ENCODE measurements at regions not wholly inside any gene's neighbourhood (a gene's known extent, or its start where the extent isn't known, plus 50 kb on each side); places are given as distances from the start of the nearest gene placed in this dataset.
"Not testable (repeated sequence)": the region's sequence is repeated elsewhere in the genome, so short reads cannot be mapped to it uniquely, and the experiment has no call there.

DNA sequence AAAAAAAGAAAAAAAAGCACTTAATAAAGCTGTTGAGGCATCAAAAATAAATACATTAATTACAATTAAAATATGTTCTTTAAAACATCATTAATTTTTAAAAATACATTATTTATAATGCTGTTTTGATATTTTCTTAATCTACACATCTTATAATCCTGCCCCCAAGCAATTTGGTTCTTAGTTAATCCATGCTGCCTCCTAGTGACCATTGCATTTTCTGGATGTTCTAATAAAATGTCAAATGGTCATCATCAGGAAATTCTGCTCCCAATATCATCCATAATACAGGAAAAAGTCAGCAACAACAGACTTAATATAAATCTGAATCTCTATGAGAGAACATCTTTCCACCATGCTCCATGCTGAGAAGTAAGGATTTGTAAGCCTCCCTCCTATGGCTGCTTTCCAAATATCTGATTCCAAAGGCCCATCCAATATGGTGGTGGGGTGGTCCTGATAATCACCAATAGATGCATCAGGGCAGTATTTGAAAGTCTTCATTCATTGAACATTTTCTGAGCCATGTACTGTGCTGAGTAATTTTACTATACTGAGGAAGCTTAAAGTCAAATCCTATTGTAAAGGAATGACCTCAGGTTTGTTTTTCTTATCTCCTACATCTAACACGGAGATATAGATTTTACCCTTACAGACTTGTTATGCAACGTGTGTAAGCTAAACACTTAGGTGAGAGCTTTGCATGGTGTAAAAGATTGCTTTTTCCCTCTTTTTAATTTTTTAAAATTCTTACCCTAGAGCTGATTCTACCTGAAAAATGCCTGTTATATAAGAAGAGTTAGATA lies 124.7 kb upstream of the BMAL1 start:
- DNase-seq: peak in 4 of 42 donors; percentile 15 to 67 (median 40)
- intact Hi-C loops (cut with DNase I): loop anchor here (5.0 to 10.0 kb wide), 2 partner anchors 191 to 238 kb away; no protein-coding TSS in a partner anchor

GRCh38 chr11:13154374-13154773 lies 123.2 kb upstream of the BMAL1 start:
- intact Hi-C loops (cut with DNase I): loop anchor here (5.0 to 10.0 kb wide), 2 partner anchors 192 to 240 kb away; no protein-coding TSS in a partner anchor
- not testable (repeated sequence) for DNase-seq

DNA sequence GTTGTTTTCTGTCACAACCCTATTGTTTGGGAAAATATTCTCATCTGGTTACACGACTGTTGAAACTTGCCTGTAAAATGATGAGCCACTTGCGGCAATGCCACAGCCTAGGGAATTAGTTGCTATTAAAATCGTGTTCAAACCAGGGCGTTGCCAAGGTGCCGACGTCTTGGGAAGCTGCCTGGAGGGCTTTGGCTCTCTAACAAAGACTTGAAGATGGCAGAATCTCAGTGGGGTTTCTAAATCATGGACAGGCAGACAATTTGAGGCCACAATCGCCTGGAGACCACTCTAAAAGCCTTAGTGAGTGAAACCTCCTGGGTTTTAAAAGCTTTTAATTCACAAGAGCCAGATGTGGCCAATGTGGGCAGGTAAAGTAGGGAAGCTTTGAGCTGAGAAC lies 117.2 kb upstream of the BMAL1 start:
- intact Hi-C loops (cut with DNase I): no loop called here
- peak in 18 of 42 donors; percentile 5 to 54 (median 29) for DNase-seq

- no peak for DNase-seq
- intact Hi-C loops (cut with DNase I): no loop called here
Observed at GRCh38 chr11:13160806-13161205, 116.8 kb upstream of the BMAL1 start.

GRCh38 chr11:13163158-13163557 lies 114.4 kb upstream of the BMAL1 start:
- intact Hi-C loops (cut with DNase I): no loop called here
- DNase-seq: no peak

GRCh38 chr11:13166036-13166435 lies 111.6 kb upstream of the BMAL1 start:
- intact Hi-C loops (cut with DNase I): no loop called here
- no peak for DNase-seq

DNA sequence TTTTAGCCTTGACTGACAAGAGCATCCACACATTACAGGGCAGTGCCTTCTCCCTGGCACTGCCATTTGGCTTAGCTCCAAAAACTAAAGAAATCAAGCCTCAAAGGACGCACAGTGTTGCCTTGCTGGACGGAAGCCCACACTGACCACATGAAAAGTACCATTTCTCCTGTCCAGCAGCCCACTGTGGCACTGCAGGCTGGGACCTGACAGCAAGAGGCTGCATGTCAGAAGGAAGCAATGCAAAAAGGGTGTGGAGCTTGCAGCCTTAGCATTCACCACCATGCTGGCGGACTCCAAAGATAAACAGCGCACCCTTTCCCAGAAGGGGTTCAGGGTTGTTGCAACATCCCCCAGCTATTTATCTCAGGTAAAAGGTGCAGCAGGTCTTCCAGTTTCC lies 109.3 kb upstream of the BMAL1 start:
- intact Hi-C loops (cut with DNase I): no loop called here

GRCh38 chr11:13169709-13170108 lies 107.9 kb upstream of the BMAL1 start:
- DNase-seq: peak in 2 of 42 donors; percentile 15 to 61
- intact Hi-C loops (cut with DNase I): no loop called here

More for the DNA sequence above, 109.3 kb upstream of the BMAL1 start:
- peak in 3 of 42 donors; percentile 6 to 12 (median 11) for DNase-seq

GRCh38 chr11:13174090-13174489 lies 103.5 kb upstream of the BMAL1 start:
- no peak for DNase-seq
- intact Hi-C loops (cut with DNase I): no loop called here

GRCh38 chr11:13183094-13183825 lies 94.3 kb upstream of the BMAL1 start:
- intact Hi-C loops (cut with DNase I): no loop called here
- DNase-seq: peak in 19 of 42 donors; percentile 6 to 64 (median 31)

DNA sequence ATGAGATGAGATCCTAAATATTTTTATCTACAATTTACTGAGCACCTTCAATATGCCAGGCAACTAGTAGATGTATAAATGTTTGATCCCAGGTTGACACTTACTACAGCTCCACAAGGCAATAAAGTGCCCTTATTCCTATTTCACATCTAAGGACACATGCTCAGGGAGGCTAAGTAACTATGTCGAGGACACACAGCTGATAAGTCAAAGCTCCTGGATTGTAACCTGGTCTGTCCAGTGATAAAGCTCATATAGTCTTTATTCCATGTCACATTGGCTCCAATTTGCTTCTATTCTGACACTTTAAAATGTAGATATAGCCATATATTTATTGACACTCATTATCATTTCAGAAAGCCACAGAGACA lies 93.8 kb upstream of the BMAL1 start:
- intact Hi-C loops (cut with DNase I): no loop called here

DNA sequence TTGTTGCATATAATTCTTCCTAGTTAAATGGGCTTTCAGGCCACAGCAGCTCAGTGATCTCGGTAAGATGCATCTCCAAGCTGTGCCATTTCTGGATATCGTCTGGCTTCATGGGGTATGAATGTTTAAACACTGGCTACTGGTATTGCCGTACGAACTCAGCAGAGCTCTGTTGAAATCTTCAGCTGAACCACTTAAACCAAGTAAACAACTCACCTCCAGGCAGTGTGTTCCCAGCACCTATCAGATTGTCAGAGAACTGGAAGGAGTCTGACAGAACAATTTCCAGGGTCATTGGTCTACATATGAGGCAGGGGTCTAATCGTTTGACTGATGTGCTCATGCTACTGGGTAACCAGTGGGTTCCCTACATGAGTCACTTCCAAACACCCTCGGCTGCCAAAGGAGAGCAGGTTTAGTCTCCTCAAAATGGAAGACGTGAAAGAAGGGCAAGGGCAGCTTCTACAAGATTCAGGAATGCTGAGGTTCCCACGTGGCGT lies 93.2 kb upstream of the BMAL1 start:
- DNase-seq: no peak
- intact Hi-C loops (cut with DNase I): no loop called here

More for the DNA sequence above, 93.8 kb upstream of the BMAL1 start:
- no peak for DNase-seq

GRCh38 chr11:13188179-13188578 lies 89.4 kb upstream of the BMAL1 start:
- no peak for DNase-seq
- intact Hi-C loops (cut with DNase I): no loop called here

- intact Hi-C loops (cut with DNase I): no loop called here
- no peak for DNase-seq
Observed at GRCh38 chr11:13189561-13190426, 87.8 kb upstream of the BMAL1 start.

DNA sequence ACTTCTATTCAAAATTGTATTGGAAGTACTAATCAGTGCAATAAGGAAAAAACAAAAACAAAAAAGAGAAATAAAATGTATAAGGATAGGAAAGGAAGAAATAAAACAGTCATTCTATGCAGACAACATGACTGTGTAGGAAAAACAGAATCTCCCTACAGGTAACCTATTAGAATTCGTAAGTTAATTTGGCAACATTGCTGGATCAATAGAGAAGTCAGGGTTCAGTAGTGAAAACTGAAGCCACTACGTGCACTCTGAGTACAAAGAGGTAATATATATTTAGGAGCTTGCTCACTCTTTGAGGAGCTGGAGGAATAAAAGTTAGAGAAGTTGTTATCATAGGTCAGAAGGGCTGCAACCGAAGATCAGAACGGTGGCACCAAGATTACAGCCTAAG lies 84.0 kb upstream of the BMAL1 start:
- intact Hi-C loops (cut with DNase I): no loop called here

DNA sequence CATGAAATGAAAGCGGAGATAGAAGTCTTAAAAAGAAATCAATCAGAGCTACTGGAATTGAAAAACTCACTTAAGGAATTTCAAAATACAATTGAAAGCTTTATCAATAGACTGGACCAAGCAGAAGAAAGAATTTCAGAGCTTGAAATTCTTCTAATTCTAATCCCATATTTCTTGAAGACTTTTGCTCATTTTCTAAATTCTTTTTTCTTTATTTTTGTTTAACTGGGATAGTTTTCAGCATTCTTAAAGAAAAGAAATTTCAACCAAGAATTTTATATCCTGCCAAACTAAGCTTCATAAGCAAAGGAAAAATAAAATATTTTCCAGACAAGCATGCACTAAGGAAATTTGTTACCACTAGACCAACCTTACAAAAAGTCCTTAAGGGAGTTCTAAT lies 80.2 kb upstream of the BMAL1 start:
- DNase-seq; intact Hi-C loops (cut with DNase I): not testable (repeated sequence)

More for the DNA sequence above, 84.0 kb upstream of the BMAL1 start:
- DNase-seq: no peak

DNA sequence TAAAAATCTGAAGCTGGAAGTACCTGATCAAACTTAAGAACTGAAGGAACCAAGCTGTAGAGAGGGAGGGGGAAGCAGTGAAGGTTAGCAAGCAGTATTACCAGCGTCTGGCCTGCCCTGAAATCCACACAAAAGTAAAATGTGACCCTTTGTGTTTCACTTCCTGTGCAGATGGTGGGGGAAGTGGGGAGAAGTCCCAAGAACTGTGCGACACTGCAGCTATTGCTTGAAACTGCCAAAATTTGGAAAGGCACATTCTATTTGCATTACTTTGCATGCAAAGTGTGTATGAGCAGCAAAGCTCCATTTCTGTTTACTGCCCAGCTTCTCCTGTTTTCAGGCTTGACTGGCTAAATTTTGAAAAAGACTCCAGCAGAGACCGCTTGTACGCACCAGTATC lies 72.1 kb upstream of the BMAL1 start:
- intact Hi-C loops (cut with DNase I): loop anchor here (5.0 kb wide), 1 partner anchor 72 kb away; the partner anchor contains the start of gene BMAL1
- peak in 2 of 42 donors; percentile 24 to 46 for DNase-seq

DNA sequence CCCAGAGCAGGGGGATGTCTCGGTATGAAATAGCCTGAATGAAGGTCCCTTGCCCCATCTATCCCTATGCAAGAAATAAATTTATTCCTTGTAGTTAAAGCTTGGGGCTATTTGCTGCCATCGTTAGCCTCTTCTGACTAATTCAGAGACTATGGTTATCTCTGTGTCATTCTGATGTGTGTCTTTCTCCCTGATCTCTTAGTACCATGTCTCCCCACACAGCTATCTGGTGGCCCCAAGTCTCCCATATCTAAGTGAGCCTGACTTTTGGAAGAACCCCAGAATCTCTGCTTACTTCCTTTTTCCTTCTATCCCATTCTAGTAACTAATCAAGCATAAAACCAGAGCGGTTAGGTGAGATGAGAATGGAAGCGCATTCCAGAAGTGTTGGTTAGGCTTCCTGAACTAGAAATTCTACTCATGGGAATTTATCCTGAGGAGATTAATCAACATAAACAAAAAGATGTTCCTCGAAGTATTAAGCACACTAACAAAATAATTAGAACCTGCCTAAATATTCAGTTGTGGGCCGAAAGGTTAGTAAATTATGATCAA lies 71.4 kb upstream of the BMAL1 start:
- DNase-seq: no peak
- intact Hi-C loops (cut with DNase I): loop anchor here (5.0 kb wide), 1 partner anchor 71 kb away; the partner anchor contains the start of gene BMAL1

DNA sequence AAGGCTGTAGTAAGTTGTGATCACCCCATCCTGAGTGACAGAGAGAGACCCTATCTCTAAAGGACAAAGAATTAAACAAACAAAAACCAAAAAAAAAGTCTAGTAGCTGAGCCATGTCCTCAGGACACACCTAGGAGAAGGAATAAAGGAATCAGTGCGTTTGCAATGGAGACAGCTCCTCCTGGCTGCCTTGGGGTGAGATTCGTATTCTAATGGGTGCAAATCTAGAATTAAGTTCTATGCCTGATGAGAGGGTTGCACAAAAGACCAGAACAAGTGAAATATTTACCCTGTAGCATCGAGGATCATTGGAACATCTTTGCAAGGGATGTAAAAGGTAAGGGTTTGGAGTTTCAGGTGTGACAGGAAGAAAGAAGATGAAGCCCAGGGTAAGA lies 70.3 kb upstream of the BMAL1 start:
- intact Hi-C loops (cut with DNase I): loop anchor here (5.0 kb wide), 1 partner anchor 70 kb away; the partner anchor contains the start of gene BMAL1
- DNase-seq: peak in 4 of 42 donors; percentile 13 to 56 (median 34)

Measured in head of caudate nucleus (tissue), 42 donors.